ENCODE measurements at regions not wholly inside any gene's neighbourhood (a gene's known extent, or its start where the extent isn't known, plus 50 kb on each side); places are given as distances from the start of the nearest gene placed in this dataset.

DNA sequence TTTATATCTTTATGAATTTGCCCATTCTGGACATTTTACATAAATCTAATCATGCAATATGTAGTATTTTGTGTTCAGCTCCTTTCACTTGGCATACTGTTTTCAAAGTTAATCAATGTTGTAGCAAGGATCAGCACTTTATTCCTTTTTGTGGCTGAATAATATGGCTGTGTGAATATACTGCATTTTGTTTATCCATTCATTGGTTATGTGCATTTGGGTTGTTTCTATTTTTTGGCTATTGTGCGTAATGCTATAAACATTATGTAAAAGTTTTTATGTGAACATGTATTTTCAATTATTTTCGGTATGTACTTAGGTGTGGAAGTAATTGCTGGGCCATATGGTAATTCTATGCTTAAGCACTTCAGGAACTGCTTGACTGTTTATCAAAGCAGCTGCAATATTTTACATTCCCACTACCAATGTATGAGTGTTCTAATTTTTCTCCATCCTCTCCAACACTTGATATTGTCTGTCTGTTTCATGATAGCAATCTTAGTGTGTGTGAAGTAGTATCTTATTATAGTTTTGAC is 101.3 kb upstream of the P2RY1 start:
- DNase-seq: no peak
- Mint-ChIP-seq H3K27me3 (ENCODE audit: low read depth) (no peaks in the 10 kb centered on the region), H3K9me3 (no peaks in the 10 kb centered on the region), H3K4me1 (no peaks in the 10 kb centered on the region; a peak in 1 of 4 replicates), H3K4me3 (no peak overlapping the region), H3K36me3 (ENCODE audit: insufficient read depth in 1 of 3, low read depth in 3 of 3) (no peaks in the 10 kb centered on the region), H3K27ac (no peak overlapping the region)
- H3K56ac ChIP-seq (ENCODE audit: insufficient read length, low read depth, low read length): no peak overlapping the region
- H3K4me2 ChIP-seq (ENCODE audit: insufficient read depth, insufficient read length, low read length): no peak overlapping the region
- no peaks in the 10 kb centered on the region for H3K79me1 ChIP-seq (ENCODE audit: insufficient read depth, low read depth, low read length, poor library complexity, severe bottlenecking)
- H3K9me3 ChIP-seq (ENCODE audit: control insufficient read depth, low read depth, low read length): no peaks in the 10 kb centered on the region
- H3K4me1 ChIP-seq (ENCODE audit: insufficient read depth, low read length): peaks cover 2% of the 10 kb centered on the region; the same call in 1 of the 2 replicates
- H2BK15ac ChIP-seq (ENCODE audit: low read depth, low read length): no peak overlapping the region
- H4K5ac ChIP-seq (ENCODE audit: insufficient read length, low read depth, low read length): no peak overlapping the region
- no peak overlapping the region for H2BK5ac ChIP-seq (ENCODE audit: insufficient read length, low read length)
- no peak overlapping the region for H2BK12ac ChIP-seq (ENCODE audit: insufficient read length, low read depth, low read length)
- H3K27me3 ChIP-seq (ENCODE audit: insufficient read depth, low read length): no peaks in the 10 kb centered on the region
- H2AFZ ChIP-seq (ENCODE audit: low read length): no peak overlapping the region
- H2BK20ac ChIP-seq (ENCODE audit: low read depth, low read length, poor library complexity, severe bottlenecking): no peak overlapping the region
- H3K27ac ChIP-seq (ENCODE audit: insufficient read length, low read depth, low read length): no peak overlapping the region
- H3K14ac ChIP-seq (ENCODE audit: insufficient read depth, low read length): no peak overlapping the region
- H4K20me1 ChIP-seq (ENCODE audit: control insufficient read depth, insufficient read depth, insufficient read length): no peaks in the 10 kb centered on the region
- H4K91ac ChIP-seq (ENCODE audit: insufficient read length, low read depth, low read length): no peak overlapping the region
- no peak overlapping the region for H3T11ph ChIP-seq (ENCODE audit: low read length)
- H4K8ac ChIP-seq (replicated peaks; ENCODE audit: insufficient read length, low read depth, low read length): no peak overlapping the region
- no peaks in the 10 kb centered on the region for H3K23me2 ChIP-seq (ENCODE audit: insufficient read length, low read depth, low read length, poor library complexity, severe bottlenecking)
- H3K23ac ChIP-seq (ENCODE audit: insufficient read length, low read depth, low read length): no peak overlapping the region
- no peak overlapping the region for H3K4ac ChIP-seq (ENCODE audit: low read depth, low read length)
- no peak overlapping the region for H3K18ac ChIP-seq (ENCODE audit: insufficient read length, low read depth, low read length)
- WGBS (ENCODE audit: extremely low coverage, insufficient read length, low lambda C conversion rate): no CpG with 5 or more reads among the region's 2 CpGs
- no peak overlapping the region for H2BK120ac ChIP-seq (ENCODE audit: low read depth, low read length, poor library complexity, severe bottlenecking)
- TF ChIP-seq, protein P1, sequence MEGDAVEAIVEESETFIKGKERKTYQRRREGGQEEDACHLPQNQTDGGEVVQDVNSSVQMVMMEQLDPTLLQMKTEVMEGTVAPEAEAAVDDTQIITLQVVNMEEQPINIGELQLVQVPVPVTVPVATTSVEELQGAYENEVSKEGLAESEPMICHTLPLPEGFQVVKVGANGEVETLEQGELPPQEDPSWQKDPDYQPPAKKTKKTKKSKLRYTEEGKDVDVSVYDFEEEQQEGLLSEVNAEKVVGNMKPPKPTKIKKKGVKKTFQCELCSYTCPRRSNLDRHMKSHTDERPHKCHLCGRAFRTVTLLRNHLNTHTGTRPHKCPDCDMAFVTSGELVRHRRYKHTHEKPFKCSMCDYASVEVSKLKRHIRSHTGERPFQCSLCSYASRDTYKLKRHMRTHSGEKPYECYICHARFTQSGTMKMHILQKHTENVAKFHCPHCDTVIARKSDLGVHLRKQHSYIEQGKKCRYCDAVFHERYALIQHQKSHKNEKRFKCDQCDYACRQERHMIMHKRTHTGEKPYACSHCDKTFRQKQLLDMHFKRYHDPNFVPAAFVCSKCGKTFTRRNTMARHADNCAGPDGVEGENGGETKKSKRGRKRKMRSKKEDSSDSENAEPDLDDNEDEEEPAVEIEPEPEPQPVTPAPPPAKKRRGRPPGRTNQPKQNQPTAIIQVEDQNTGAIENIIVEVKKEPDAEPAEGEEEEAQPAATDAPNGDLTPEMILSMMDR (conservative IDR thresholded peaks at IDR 0.05): no peak
- H3K9ac ChIP-seq (ENCODE audit: extremely low read depth, insufficient read length, low read length): no peak overlapping the region
- no peak overlapping the region for H2AK5ac ChIP-seq (ENCODE audit: insufficient read length, low read length)
- H3K79me2 ChIP-seq (ENCODE audit: insufficient read depth, low read length): no peaks in the 10 kb centered on the region

Measured in H9 (cell line).